Uterus (tissue), 3 donors: ENCODE measurements at regions not wholly inside any gene's neighbourhood (a gene's known extent, or its start where the extent isn't known, plus 50 kb on each side); places are given as distances from the start of the nearest gene placed in this dataset.

Source experiments
- DNase-seq, 2 donors: peaks; one replicate each; pipeline ENCODE4 v3.0.0-alpha.2; 2019 to 2020
- H3K27ac ChIP-seq, 2 donors: fragments of 200-600 bp; sonication (generic); 1 replicate in 1 of 2; 2 replicates in 1 of 2; pipeline ENCODE4 v1.5.1; 2016 to 2018
- H3K27me3 ChIP-seq, 2 donors: fragments of 200-600 bp; sonication (generic); one replicate each; pipeline ENCODE4 v1.5.1; 2018 to 2019; ENCODE audit warnings: control low read depth in 1 of 2
- H3K36me3 ChIP-seq, 2 donors: fragments of 200-600 bp; sonication (generic); one replicate each; pipeline ENCODE4 v1.5.1; 2019; ENCODE audit warnings: control low read depth in 1 of 2
- H3K4me1 ChIP-seq, 2 donors: fragments of 200-600 bp; sonication (generic); one replicate each; pipeline ENCODE4 v1.5.1; 2018 to 2019; ENCODE audit warnings: control low read depth in 1 of 2
- H3K4me3 ChIP-seq, 2 donors: fragments of 200-600 bp; sonication (generic); 1 replicate in 1 of 2; 2 replicates in 1 of 2; pipeline ENCODE4 v1.5.1; 2018 to 2019; ENCODE audit warnings: mild to moderate bottlenecking in 1 of 2
- H3K9me3 ChIP-seq, 2 donors: fragments of 200-600 bp; sonication (generic); one replicate each; pipeline ENCODE4 v1.5.1; 2019; ENCODE audit warnings: control low read depth in 1 of 2
- POLR2A ChIP-seq, 2 donors: fragments of 450-650 bp; IDR thresholded peaks; one replicate each; pipeline ENCODE4 v1.6.1; 2016; ENCODE audit warnings: antibody characterized with exemption in 2 of 2, mild to moderate bottlenecking in 1 of 2, moderate library complexity in 1 of 2
- intact Hi-C: fragments of 100-400 bp; cut with DNase I; formaldehyde crosslinking; loops from one replicate; pipeline ENCODE4 v1.15.1; 2023; ENCODE audit warnings: low total_unique reads
- TF ChIP-seq, protein P1 (sequence below), 4 experiments: fragments of 200-600 bp in 2 of 4; fragments of 450-650 bp in 2 of 4; sonication (generic) in 2 of 4; IDR thresholded peaks; one replicate each; pipeline ENCODE4 v1.5.1; 2016 to 2019; ENCODE audit warnings: antibody characterized with exemption in 4 of 4, mild to moderate bottlenecking in 2 of 4, moderate library complexity in 1 of 4
- donor health status: DM: yes; HTN: yes; CAD: no.

DNA sequence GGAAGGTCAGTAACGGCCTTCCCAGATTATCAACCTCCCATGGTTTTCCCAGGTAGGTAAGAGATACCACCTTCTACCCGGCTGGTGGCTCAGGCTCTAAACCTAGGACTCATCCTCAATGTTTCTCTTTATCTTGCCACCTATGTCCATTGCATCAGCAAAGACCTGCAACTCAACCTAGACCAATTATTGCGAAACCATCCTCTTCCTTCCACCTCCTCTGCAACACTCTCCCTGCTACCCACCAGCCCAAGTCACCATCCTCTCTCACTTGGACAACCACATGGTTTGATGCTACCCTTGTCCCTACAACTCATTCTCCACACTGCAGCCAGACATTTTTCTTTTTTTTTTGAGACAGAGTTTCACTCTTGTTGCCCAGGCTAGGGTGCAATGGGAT, 65.4 kb upstream of the GDNF start:
- H3K4me1 ChIP-seq: no peaks in the 10 kb centered on the region
- no peaks in the 10 kb centered on the region for H3K36me3 ChIP-seq
- DNase-seq: no peak
- TF ChIP-seq POLR2A (IDR thresholded peaks at IDR 0.05): no peak
- TF ChIP-seq, protein P1, sequence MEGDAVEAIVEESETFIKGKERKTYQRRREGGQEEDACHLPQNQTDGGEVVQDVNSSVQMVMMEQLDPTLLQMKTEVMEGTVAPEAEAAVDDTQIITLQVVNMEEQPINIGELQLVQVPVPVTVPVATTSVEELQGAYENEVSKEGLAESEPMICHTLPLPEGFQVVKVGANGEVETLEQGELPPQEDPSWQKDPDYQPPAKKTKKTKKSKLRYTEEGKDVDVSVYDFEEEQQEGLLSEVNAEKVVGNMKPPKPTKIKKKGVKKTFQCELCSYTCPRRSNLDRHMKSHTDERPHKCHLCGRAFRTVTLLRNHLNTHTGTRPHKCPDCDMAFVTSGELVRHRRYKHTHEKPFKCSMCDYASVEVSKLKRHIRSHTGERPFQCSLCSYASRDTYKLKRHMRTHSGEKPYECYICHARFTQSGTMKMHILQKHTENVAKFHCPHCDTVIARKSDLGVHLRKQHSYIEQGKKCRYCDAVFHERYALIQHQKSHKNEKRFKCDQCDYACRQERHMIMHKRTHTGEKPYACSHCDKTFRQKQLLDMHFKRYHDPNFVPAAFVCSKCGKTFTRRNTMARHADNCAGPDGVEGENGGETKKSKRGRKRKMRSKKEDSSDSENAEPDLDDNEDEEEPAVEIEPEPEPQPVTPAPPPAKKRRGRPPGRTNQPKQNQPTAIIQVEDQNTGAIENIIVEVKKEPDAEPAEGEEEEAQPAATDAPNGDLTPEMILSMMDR (IDR thresholded peaks at IDR 0.05): no peak
- no peak overlapping the region for H3K27ac ChIP-seq
- intact Hi-C loops: no loop called here
- no peaks in the 10 kb centered on the region for H3K27me3 ChIP-seq
- H3K9me3 ChIP-seq: no peaks in the 10 kb centered on the region
- no peak overlapping the region for H3K4me3 ChIP-seq

DNA sequence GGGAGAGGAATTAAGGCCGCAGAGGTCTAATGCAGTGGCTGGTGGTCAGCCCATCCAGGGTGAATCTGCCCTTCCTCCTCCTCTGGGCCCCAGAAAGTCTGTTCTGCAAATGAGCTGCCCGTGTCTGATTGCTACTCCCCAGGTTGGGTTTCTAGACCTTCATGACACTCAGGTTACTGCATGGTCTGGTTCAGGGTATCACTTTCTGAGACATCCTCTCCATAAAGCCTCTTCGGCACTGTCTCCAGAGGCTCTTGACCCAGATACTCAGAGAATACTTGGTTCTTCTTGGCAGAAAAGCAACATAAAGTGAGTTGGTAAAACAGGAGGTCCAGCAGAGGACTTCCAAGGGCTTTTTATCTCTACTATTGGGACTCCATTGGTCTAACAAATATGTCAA, 62.5 kb upstream of the GDNF start:
- no peaks in the 10 kb centered on the region for H3K4me1 ChIP-seq
- H3K27me3 ChIP-seq: no peaks in the 10 kb centered on the region
- no peak overlapping the region for H3K4me3 ChIP-seq
- no peaks in the 10 kb centered on the region for H3K36me3 ChIP-seq
- H3K9me3 ChIP-seq: no peaks in the 10 kb centered on the region
- intact Hi-C loops: no loop called here
- DNase-seq: no peak
- TF ChIP-seq, protein P1 (IDR thresholded peaks at IDR 0.05): no peak
- no peak for TF ChIP-seq POLR2A (IDR thresholded peaks at IDR 0.05)
- no peak overlapping the region for H3K27ac ChIP-seq

DNA sequence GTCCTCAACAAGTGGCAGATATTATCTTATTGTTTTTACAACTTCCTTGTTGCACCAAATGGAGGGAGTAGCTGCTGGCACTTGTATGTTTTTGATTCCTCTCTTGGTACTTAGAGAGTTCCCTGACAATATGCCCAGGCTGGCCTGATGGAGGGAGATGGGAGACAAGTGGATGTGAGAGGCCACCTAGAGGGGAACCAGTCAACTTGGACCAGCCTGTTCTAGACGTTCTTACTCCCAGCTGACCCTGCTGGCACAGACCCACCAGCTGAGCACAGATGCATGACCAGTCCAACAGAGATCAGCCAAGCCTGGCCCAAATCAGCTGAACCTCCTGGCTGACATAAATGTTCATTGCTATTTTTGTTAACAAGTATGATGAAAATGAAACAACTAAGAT, 60.9 kb upstream of the GDNF start:
- no peak for TF ChIP-seq POLR2A (IDR thresholded peaks at IDR 0.05)
- intact Hi-C loops: no loop called here
- Histone ChIP-seq H3K9me3 (no peaks in the 10 kb centered on the region), H3K4me3 (no peak overlapping the region), H3K27me3 (no peaks in the 10 kb centered on the region), H3K27ac (no peak overlapping the region), H3K36me3 (no peaks in the 10 kb centered on the region), H3K4me1 (no peaks in the 10 kb centered on the region)
- peak; percentile 22 to 55 for DNase-seq

DNA sequence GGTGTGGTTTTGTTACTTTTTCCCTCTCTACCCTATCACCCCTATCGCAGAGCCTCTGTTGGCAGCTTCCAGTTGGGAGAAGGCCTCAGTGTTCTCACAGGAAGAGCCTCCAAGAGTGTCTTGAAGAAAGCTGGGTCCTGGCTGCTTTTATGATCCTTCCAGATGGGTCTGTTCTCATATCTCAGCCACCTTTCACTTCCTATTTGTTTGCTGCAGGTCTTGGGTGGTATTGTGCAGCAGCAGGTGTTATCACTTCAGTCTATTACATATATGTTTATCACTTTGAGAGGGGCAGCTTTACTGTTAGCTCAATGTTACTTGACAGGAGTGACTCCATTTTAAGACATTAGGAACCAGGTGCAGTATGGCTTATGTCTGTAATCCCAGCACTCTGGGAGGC, 59.2 kb upstream of the GDNF start:
- DNase-seq: no peak
- H3K9me3 ChIP-seq: no peaks in the 10 kb centered on the region
- H3K27me3 ChIP-seq: no peaks in the 10 kb centered on the region
- intact Hi-C loops: no loop called here
- no peak for TF ChIP-seq POLR2A (IDR thresholded peaks at IDR 0.05)
- TF ChIP-seq, protein P1 (IDR thresholded peaks at IDR 0.05): no peak
- no peak overlapping the region for H3K4me3 ChIP-seq
- no peak overlapping the region for H3K27ac ChIP-seq
- no peaks in the 10 kb centered on the region for H3K36me3 ChIP-seq
- H3K4me1 ChIP-seq: no peaks in the 10 kb centered on the region

DNA sequence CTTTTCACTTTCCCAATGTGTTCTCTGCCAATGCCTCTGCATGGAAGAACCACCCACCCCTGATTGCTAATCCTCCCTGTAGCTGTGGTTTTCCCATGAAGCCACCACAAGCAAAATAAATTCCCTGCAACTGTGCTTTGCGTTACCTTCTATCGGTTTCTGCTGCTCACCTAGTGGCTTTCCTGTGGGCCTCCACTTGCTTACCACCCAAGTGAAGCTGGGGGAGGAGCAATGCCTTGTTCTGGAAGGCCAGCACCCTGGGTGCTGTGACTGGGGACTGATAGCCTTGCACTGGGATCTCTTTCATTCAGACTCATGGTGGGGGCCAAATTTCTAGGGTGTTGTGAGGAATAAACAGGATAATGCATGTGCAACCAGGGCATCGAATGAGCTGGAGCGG, 56.3 kb upstream of the GDNF start:
- TF ChIP-seq, protein P1 (IDR thresholded peaks at IDR 0.05): no peak
- no peak for TF ChIP-seq POLR2A (IDR thresholded peaks at IDR 0.05)
- Histone ChIP-seq H3K4me1 (no peaks in the 10 kb centered on the region), H3K36me3 (no peaks in the 10 kb centered on the region), H3K4me3 (no peak overlapping the region), H3K27me3 (no peaks in the 10 kb centered on the region), H3K9me3 (no peaks in the 10 kb centered on the region), H3K27ac (no peak overlapping the region)
- no peak for DNase-seq
- intact Hi-C loops: no loop called here

DNA sequence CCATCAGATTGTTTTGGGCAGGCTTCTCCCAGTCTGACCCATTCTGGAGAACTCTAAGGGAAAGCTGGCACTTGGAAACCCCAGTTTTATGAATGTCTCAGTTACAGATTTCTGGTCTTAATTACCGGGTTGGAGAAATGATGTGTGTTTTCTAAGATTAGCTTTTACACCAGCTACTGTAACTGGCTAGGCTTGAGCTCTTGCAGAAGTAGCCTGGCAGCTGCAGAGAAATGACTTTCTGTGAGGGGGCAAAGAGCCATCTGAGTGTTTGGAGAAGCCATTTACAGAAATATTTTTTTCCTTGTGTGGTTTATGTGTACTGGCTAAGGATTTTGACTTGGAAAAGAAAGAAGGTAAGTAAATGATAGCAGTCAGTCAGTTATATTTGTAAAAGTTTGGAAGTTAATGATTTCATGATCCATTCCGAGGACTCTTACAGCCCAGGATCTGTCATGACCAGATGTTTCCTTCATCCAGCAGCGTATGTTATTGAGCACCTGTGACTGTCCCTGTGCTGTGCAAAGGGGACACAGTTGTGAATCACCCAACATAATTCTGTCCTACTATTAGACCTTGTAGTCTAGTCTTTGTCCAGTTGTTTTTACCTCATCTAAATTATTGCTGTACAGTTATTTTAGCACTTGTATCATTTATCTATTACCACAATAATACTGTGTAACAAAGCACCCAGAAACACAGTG, 53.7 kb upstream of the GDNF start:
- no peaks in the 10 kb centered on the region for H3K4me1 ChIP-seq
- intact Hi-C loops: no loop called here
- TF ChIP-seq, protein P1 (IDR thresholded peaks at IDR 0.05): no peak
- no peak for TF ChIP-seq POLR2A (IDR thresholded peaks at IDR 0.05)
- H3K27me3 ChIP-seq: no peaks in the 10 kb centered on the region
- no peaks in the 10 kb centered on the region for H3K9me3 ChIP-seq
- no peak overlapping the region for H3K27ac ChIP-seq
- H3K4me3 ChIP-seq: no peak overlapping the region
- DNase-seq: no peak
- no peaks in the 10 kb centered on the region for H3K36me3 ChIP-seq
